Ishikawa (cell line): ENCODE measurements at regions not wholly inside any gene's neighbourhood (a gene's known extent, or its start where the extent isn't known, plus 50 kb on each side); places are given as distances from the start of the nearest gene placed in this dataset.
A peak's percentile ranks its signal among the peaks of the same experiment; 100 is the strongest.

ENCODE experiments used
- CEBPB ChIP-seq: IDR thresholded peaks from 2 replicates; pipeline ENCODE4 v1.6.1; 2012
- CREB1 ChIP-seq: IDR thresholded peaks from 2 replicates; pipeline ENCODE4 v1.6.1; 2012; ENCODE audit warnings: low read depth
- EGR1 ChIP-seq: IDR thresholded peaks from 2 replicates; pipeline ENCODE4 v1.6.1; 2012
- EP300 ChIP-seq: IDR thresholded peaks from 2 replicates; pipeline ENCODE4 v1.6.1; 2012; ENCODE audit warnings: borderline replicate concordance
- FOXM1 ChIP-seq: IDR thresholded peaks from 2 replicates; pipeline ENCODE4 v1.6.1; 2012; ENCODE audit warnings: low read depth, borderline replicate concordance
- NFIC ChIP-seq: IDR thresholded peaks from 2 replicates; pipeline ENCODE4 v1.6.1; 2012
- RAD21 ChIP-seq: IDR thresholded peaks from 2 replicates; pipeline ENCODE4 v1.6.1; 2012; ENCODE audit warnings: low read depth
- REST ChIP-seq: IDR thresholded peaks from 2 replicates; pipeline ENCODE4 v1.6.1; 2012; ENCODE audit warnings: low read depth, mild to moderate bottlenecking
- TAF1 ChIP-seq: IDR thresholded peaks from 2 replicates; pipeline ENCODE4 v1.6.1; 2012; ENCODE audit warnings: low read depth, mild to moderate bottlenecking
- TCF12 ChIP-seq: IDR thresholded peaks from 2 replicates; pipeline ENCODE4 v1.6.1; 2012; ENCODE audit warnings: low read depth
- TEAD4 ChIP-seq: IDR thresholded peaks from 2 replicates; pipeline ENCODE4 v1.6.1; 2012
- USF1 ChIP-seq: IDR thresholded peaks from 2 replicates; pipeline ENCODE4 v1.6.1; 2012
- YY1 ChIP-seq: IDR thresholded peaks from 2 replicates; pipeline ENCODE4 v1.6.1; 2012; ENCODE audit warnings: low read depth
- ZBTB7A ChIP-seq: IDR thresholded peaks from 2 replicates; pipeline ENCODE4 v1.6.1; 2012; ENCODE audit warnings: low read depth
- TF ChIP-seq, protein P1 (sequence below): IDR thresholded peaks from 2 replicates; pipeline ENCODE4 v1.6.1; 2012

GRCh38 chr2:190789074-190790004, 91.3 kb upstream of the GLS start:
- TF ChIP-seq TAF1 = no peak
- no peak for TF ChIP-seq TCF12
- TF ChIP-seq NFIC = no peak
- TF ChIP-seq CEBPB = no peak
- no peak for TF ChIP-seq YY1
- TF ChIP-seq EGR1 = no peak
- TF ChIP-seq FOXM1 = no peak
- TF ChIP-seq, protein P1, sequence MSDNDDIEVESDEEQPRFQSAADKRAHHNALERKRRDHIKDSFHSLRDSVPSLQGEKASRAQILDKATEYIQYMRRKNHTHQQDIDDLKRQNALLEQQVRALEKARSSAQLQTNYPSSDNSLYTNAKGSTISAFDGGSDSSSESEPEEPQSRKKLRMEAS = no peak
- TF ChIP-seq TEAD4 = no peak
- no peak for TF ChIP-seq REST

GRCh38 chr2:190791347-190791975, 89.2 kb upstream of the GLS start:
- TF ChIP-seq, protein P1 = peak; percentile 59; the same call in 1 of the 2 replicates
- TF ChIP-seq FOXM1 (0 out of 2 replicates have a peak, but pooled peaks have one; percentile 25), TEAD4 (peak; percentile 55; the same call in 1 of the 2 replicates), ZBTB7A (0 out of 2 replicates have a peak, but pooled peaks have one; percentile 39), EP300 (peak; percentile 56; the same call in 1 of the 2 replicates), REST (no peak), TCF12 (peak; percentile 45; the same call in 1 of the 2 replicates), EGR1 (peak; percentile 90), USF1 (no peak)

DNA sequence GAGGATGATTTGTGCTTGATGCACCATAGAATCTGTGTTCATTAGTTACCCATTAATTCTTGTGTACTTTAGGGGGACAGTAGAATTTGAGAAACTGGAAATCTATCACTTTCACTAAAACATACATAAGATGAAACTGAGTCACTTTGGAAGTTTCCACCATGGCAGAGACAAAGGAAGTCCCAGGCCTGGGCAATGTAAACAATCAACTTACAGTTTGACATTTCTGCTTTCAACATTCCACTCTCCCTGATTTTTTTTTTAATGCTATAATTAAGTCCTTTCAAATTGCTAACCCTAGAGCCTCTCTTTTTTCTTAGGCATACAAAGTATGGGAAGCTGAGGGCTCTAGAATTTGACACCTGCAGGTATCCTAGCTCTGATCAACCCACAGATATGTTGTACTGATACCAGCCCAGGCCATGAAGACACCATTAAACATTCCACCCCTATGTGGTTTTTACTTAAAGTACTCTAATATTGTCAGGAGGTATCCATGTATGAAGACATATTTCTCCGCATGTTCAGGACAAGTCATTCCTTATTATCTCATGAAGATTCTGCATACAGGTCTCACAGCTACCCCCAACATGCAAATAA, 88.5 kb upstream of the GLS start:
- TF ChIP-seq REST (no peak), USF1 (no peak), TAF1 (no peak), CREB1 (no peak), YY1 (no peak), TEAD4 (no peak), CEBPB (no peak; the same call in 1 of the 2 replicates), EP300 (no peak), RAD21 (no peak), ZBTB7A (no peak), EGR1 (no peak), NFIC (no peak), TCF12 (no peak), FOXM1 (no peak)
- TF ChIP-seq, protein P1 = no peak
